H9 (cell line): ENCODE measurements at regions not wholly inside any gene's neighbourhood (a gene's known extent, or its start where the extent isn't known, plus 50 kb on each side); places are given as distances from the start of the nearest gene placed in this dataset.
"Not testable (repeated sequence)": the region's sequence is repeated elsewhere in the genome, so short reads cannot be mapped to it uniquely, and the experiment has no call there.

ENCODE experiments used
- DNase-seq: peaks from one replicate; pipeline ENCODE4 v3.0.0-alpha.2; 2017
- H2AFZ ChIP-seq: one replicate; pipeline ENCODE4 v1.6.1; 2013; ENCODE audit warnings: mild to moderate bottlenecking, low read length, control low read depth, moderate library complexity
- H2AK5ac ChIP-seq: 2 replicates; pipeline ENCODE4 v1.6.1; 2013; ENCODE audit warnings: low read length, control low read depth, mixed read lengths; ENCODE audit not compliant: insufficient read length
- H2BK120ac ChIP-seq: one replicate; pipeline ENCODE4 v1.6.1; 2013; ENCODE audit warnings: low read depth, mild to moderate bottlenecking, low read length, control low read depth, inconsistent platforms; ENCODE audit not compliant: poor library complexity, severe bottlenecking
- H2BK12ac ChIP-seq: 2 replicates; pipeline ENCODE4 v1.6.1; 2013; ENCODE audit warnings: low read length, control low read depth, mixed read lengths, low read depth; ENCODE audit not compliant: insufficient read length
- H2BK15ac ChIP-seq: 2 replicates; pipeline ENCODE4 v1.6.1; 2013; ENCODE audit warnings: low read depth, low read length, control low read depth
- H2BK20ac ChIP-seq: one replicate; pipeline ENCODE4 v1.6.1; 2013; ENCODE audit warnings: low read depth, mild to moderate bottlenecking, low read length, control low read depth, inconsistent platforms; ENCODE audit not compliant: poor library complexity, severe bottlenecking
- H2BK5ac ChIP-seq: 2 replicates; pipeline ENCODE4 v1.6.1; 2013; ENCODE audit warnings: low read length, control low read depth, mixed read lengths; ENCODE audit not compliant: insufficient read length
- H3K14ac ChIP-seq: 2 replicates; pipeline ENCODE4 v1.6.1; 2013; ENCODE audit warnings: low read length, control low read depth; ENCODE audit not compliant: insufficient read depth
- H3K18ac ChIP-seq: 2 replicates; pipeline ENCODE4 v1.6.1; 2013; ENCODE audit warnings: low read depth, mild to moderate bottlenecking, mixed read lengths, low read length, control low read depth; ENCODE audit not compliant: insufficient read length
- H3K23ac ChIP-seq: 2 replicates; pipeline ENCODE4 v1.6.1; 2013; ENCODE audit warnings: low read length, control low read depth, mixed read lengths, low read depth; ENCODE audit not compliant: insufficient read length
- H3K23me2 ChIP-seq: 2 replicates; pipeline ENCODE4 v1.6.1; 2013; ENCODE audit warnings: low read depth, mild to moderate bottlenecking, mixed read lengths, low read length, control low read depth; ENCODE audit not compliant: insufficient read length, poor library complexity, severe bottlenecking
- H3K27ac ChIP-seq: 2 replicates; pipeline ENCODE4 v1.5.1; 2013; ENCODE audit warnings: low read length, control low read depth, mixed read lengths, low read depth; ENCODE audit not compliant: insufficient read length
- H3K27me3 ChIP-seq: 2 replicates; pipeline ENCODE4 v1.6.1; 2013; ENCODE audit warnings: low read length, control low read depth, inconsistent platforms; ENCODE audit not compliant: insufficient read depth
- H3K4ac ChIP-seq: 2 replicates; pipeline ENCODE4 v1.6.1; 2013; ENCODE audit warnings: low read depth, mild to moderate bottlenecking, control low read depth, inconsistent platforms, low read length, moderate library complexity
- H3K4me1 ChIP-seq: 2 replicates; pipeline ENCODE4 v1.6.1; 2013; ENCODE audit warnings: low read length, control low read depth, inconsistent platforms; ENCODE audit not compliant: insufficient read depth
- H3K4me2 ChIP-seq: 2 replicates; pipeline ENCODE4 v1.6.1; 2013; ENCODE audit warnings: low read length, control low read depth, mixed read lengths; ENCODE audit not compliant: insufficient read length, insufficient read depth
- H3K56ac ChIP-seq: 2 replicates; pipeline ENCODE4 v1.6.1; 2013; ENCODE audit warnings: low read depth, mild to moderate bottlenecking, mixed read lengths, low read length, control low read depth; ENCODE audit not compliant: insufficient read length
- H3K79me1 ChIP-seq: 2 replicates; pipeline ENCODE4 v1.6.1; 2013; ENCODE audit warnings: low read depth, mild to moderate bottlenecking, moderate library complexity, low read length, control low read depth, inconsistent platforms; ENCODE audit not compliant: insufficient read depth, poor library complexity, severe bottlenecking
- H3K79me2 ChIP-seq: 2 replicates; pipeline ENCODE4 v1.6.1; 2013; ENCODE audit warnings: low read length, control low read depth, inconsistent platforms; ENCODE audit not compliant: insufficient read depth
- H3K9ac ChIP-seq: 2 replicates; pipeline ENCODE4 v1.6.1; 2013; ENCODE audit warnings: low read length, control low read depth, mixed read lengths; ENCODE audit not compliant: insufficient read length; ENCODE audit errors: extremely low read depth
- H3K9me3 ChIP-seq: one replicate; pipeline ENCODE4 v1.6.1; 2013; ENCODE audit warnings: low read depth, low read length, inconsistent platforms; ENCODE audit not compliant: control insufficient read depth
- H3T11ph ChIP-seq: one replicate; pipeline ENCODE4 v1.6.1; 2013; ENCODE audit warnings: mild to moderate bottlenecking, low read length, control low read depth, inconsistent platforms
- H4K20me1 ChIP-seq: one replicate; pipeline ENCODE4 v1.6.1; 2013; ENCODE audit not compliant: control insufficient read depth, insufficient read length, insufficient read depth
- H4K5ac ChIP-seq: 2 replicates; pipeline ENCODE4 v1.6.1; 2013; ENCODE audit warnings: low read depth, mild to moderate bottlenecking, mixed read lengths, low read length, control low read depth; ENCODE audit not compliant: insufficient read length
- H4K8ac ChIP-seq: replicated peaks from 2 replicates; pipeline ENCODE4 v1.6.1; 2013; ENCODE audit warnings: low read length, control low read depth, mixed read lengths, low read depth; ENCODE audit not compliant: insufficient read length
- H4K91ac ChIP-seq: 2 replicates; pipeline ENCODE4 v1.6.1; 2013; ENCODE audit warnings: low read depth, mild to moderate bottlenecking, moderate library complexity, mixed read lengths, low read length, control low read depth; ENCODE audit not compliant: insufficient read length
- H3K27ac Mint-ChIP-seq, 3 experiments: 2 replicates in 2 of 3; 3 replicates in 1 of 3; pipeline ENCODE4 v1.8.0; 2020 to 2021; ENCODE audit warnings: mixed read lengths in 3 of 3, mild to moderate bottlenecking in 1 of 3, moderate library complexity in 1 of 3
- H3K27me3 Mint-ChIP-seq: 2 replicates; pipeline ENCODE4 v1.8.0; 2021; ENCODE audit warnings: low read depth, mild to moderate bottlenecking, moderate library complexity, mixed read lengths
- H3K36me3 Mint-ChIP-seq, 3 experiments: 2 replicates in 2 of 3; 3 replicates in 1 of 3; pipeline ENCODE4 v1.8.0; 2020 to 2021; ENCODE audit warnings: low read depth in 3 of 3, mixed read lengths in 3 of 3; ENCODE audit not compliant: insufficient read depth in 1 of 3
- H3K4me1 Mint-ChIP-seq, 2 experiments: 2 replicates each; pipeline ENCODE4 v1.8.0; 2020; ENCODE audit warnings: mixed read lengths in 2 of 2
- H3K4me3 Mint-ChIP-seq, 2 experiments: 2 replicates in 1 of 2; 3 replicates in 1 of 2; pipeline ENCODE4 v1.8.0; 2020 to 2021; ENCODE audit warnings: mild to moderate bottlenecking in 2 of 2, mixed read lengths in 2 of 2, moderate library complexity in 1 of 2
- H3K9me3 Mint-ChIP-seq, 2 experiments: 2 replicates in 1 of 2; 3 replicates in 1 of 2; pipeline ENCODE4 v1.8.0; 2020; ENCODE audit warnings: mild to moderate bottlenecking in 2 of 2, mixed read lengths in 2 of 2, moderate library complexity in 1 of 2
- whole genome bisulfite sequencing: extraction: QIAGEN DNeasy Blood & Tissue Kit; methylation state at CpG from one replicate; pipeline ENCODE4 v1.1.7; 2013; ENCODE audit warnings: missing lambda C conversion rate, low lambda C conversion rate, mixed read lengths; ENCODE audit not compliant: insufficient read length; ENCODE audit errors: extremely low coverage; 5-methylcytosine and 5-hydroxymethylcytosine counted together

GRCh38 chr1:206299181-206299791 is 95.9 kb downstream of the SRGAP2 start:
- H2BK20ac ChIP-seq, H3K27ac ChIP-seq, H3K56ac ChIP-seq, H3K14ac ChIP-seq, H3K79me2 ChIP-seq, H4K8ac ChIP-seq, H3K18ac ChIP-seq, H3K4me2 ChIP-seq, H3T11ph ChIP-seq, H3K9me3 ChIP-seq, H3K36me3 Mint-ChIP-seq, H3K23ac ChIP-seq, H3K4me1 ChIP-seq, H4K91ac ChIP-seq, H3K4ac ChIP-seq, H4K20me1 ChIP-seq, H4K5ac ChIP-seq, H2AFZ ChIP-seq, H3K4me1 Mint-ChIP-seq, H2BK120ac ChIP-seq, H3K9me3 Mint-ChIP-seq, H3K9ac ChIP-seq, H2BK12ac ChIP-seq, H3K23me2 ChIP-seq, H2BK5ac ChIP-seq, H3K27me3 ChIP-seq, H3K79me1 ChIP-seq, H3K27me3 Mint-ChIP-seq, DNase-seq, H3K27ac Mint-ChIP-seq, H2BK15ac ChIP-seq, H3K4me3 Mint-ChIP-seq, H2AK5ac ChIP-seq: not testable (repeated sequence)
- no CpG with 5 or more reads among the region's 5 CpGs for WGBS

GRCh38 chr1:206299942-206300341 is 96.6 kb downstream of the SRGAP2 start:
- H4K8ac ChIP-seq, H3K9ac ChIP-seq, DNase-seq, H3K23ac ChIP-seq, H3K4me2 ChIP-seq, H3K9me3 Mint-ChIP-seq, H3K27me3 Mint-ChIP-seq, H3K79me2 ChIP-seq, H2BK12ac ChIP-seq, H3T11ph ChIP-seq, H2BK5ac ChIP-seq, H3K27ac Mint-ChIP-seq, H3K4ac ChIP-seq, H3K27ac ChIP-seq, H2AFZ ChIP-seq, H3K14ac ChIP-seq, H3K56ac ChIP-seq, H3K27me3 ChIP-seq, H3K9me3 ChIP-seq, H3K23me2 ChIP-seq, H4K91ac ChIP-seq, H2BK15ac ChIP-seq, H2AK5ac ChIP-seq, H4K20me1 ChIP-seq, H2BK120ac ChIP-seq, H3K18ac ChIP-seq, H3K36me3 Mint-ChIP-seq, H2BK20ac ChIP-seq, H3K4me1 ChIP-seq, H3K4me3 Mint-ChIP-seq, H3K79me1 ChIP-seq, H3K4me1 Mint-ChIP-seq, H4K5ac ChIP-seq: not testable (repeated sequence)
- WGBS, result no CpG with 5 or more reads among the region's 2 CpGs
